Neural cell (in vitro differentiated cells): ENCODE measurements at regions not wholly inside any gene's neighbourhood (a gene's known extent, or its start where the extent isn't known, plus 50 kb on each side); places are given as distances from the start of the nearest gene placed in this dataset.

ENCODE experiments used
- H2AFZ ChIP-seq: fragments of 200-600, 300-800 bp; sonication (generic), shearing (Covaris generic); 2 replicates; pipeline ENCODE4 v1.6.0; 2014; ENCODE audit warnings: low read depth, mild to moderate bottlenecking, antibody characterized with exemption, low read length, moderate library complexity
- H3F3A ChIP-seq: fragments of 200-600 bp; shearing (Covaris generic); 2 replicates; pipeline ENCODE4 v1.6.1; 2016; ENCODE audit warnings: mild to moderate bottlenecking, moderate library complexity, mixed read lengths, antibody characterized with exemption, low read length; ENCODE audit not compliant: insufficient read depth, poor library complexity, severe bottlenecking
- H3K27ac ChIP-seq: fragments of 200-600, 300-800 bp; sonication (generic), shearing (Covaris generic); 2 replicates; pipeline ENCODE4 v1.5.1; 2014; ENCODE audit warnings: mild to moderate bottlenecking, low read length, moderate library complexity
- H3K27me3 ChIP-seq: fragments of 300-800, 200-600 bp; sonication (generic), shearing (Covaris generic); 2 replicates; pipeline ENCODE4 v1.6.0; 2014; ENCODE audit warnings: mild to moderate bottlenecking, low read depth, low read length, moderate library complexity; ENCODE audit not compliant: insufficient read depth
- H3K36me3 ChIP-seq: fragments of 300-800, 200-600 bp; sonication (generic), shearing (Covaris generic); 2 replicates; pipeline ENCODE4 v1.5.1; 2014; ENCODE audit warnings: mild to moderate bottlenecking, antibody characterized with exemption, low read length, moderate library complexity; ENCODE audit not compliant: insufficient read depth
- H3K4me2 ChIP-seq: fragments of 300-800, 200-600 bp; sonication (generic), shearing (Covaris generic); 2 replicates; pipeline ENCODE4 v1.6.0; 2014; ENCODE audit warnings: mild to moderate bottlenecking, low read length
- H3K4me3 ChIP-seq: fragments of 300-800, 200-600 bp; sonication (generic), shearing (Covaris generic); 2 replicates; pipeline ENCODE4 v1.5.1; 2014; ENCODE audit warnings: mild to moderate bottlenecking, low read length, moderate library complexity
- H3K79me2 ChIP-seq: fragments of 200-600 bp; shearing (Covaris generic); replicated peaks from 2 replicates; pipeline ENCODE4 v1.6.0; 2014; ENCODE audit warnings: mild to moderate bottlenecking, low read length, moderate library complexity; ENCODE audit not compliant: insufficient read depth
- H3K9ac ChIP-seq: fragments of 300-800, 200-600 bp; sonication (generic), shearing (Covaris generic); 2 replicates; pipeline ENCODE4 v1.6.1; 2016; ENCODE audit warnings: mild to moderate bottlenecking, low read length, mixed read lengths
- H3K9me2 ChIP-seq: fragments of 200-600 bp; shearing (Covaris generic); 2 replicates; pipeline ENCODE4 v1.6.1; 2016; ENCODE audit warnings: mild to moderate bottlenecking, low read length, mixed read lengths; ENCODE audit not compliant: insufficient read depth
- H3K9me3 ChIP-seq: fragments of 200-600, 300-800 bp; sonication (generic), shearing (Covaris generic); 2 replicates; pipeline ENCODE4 v1.6.1; 2016; ENCODE audit warnings: mild to moderate bottlenecking, mixed run types, low read length, moderate library complexity, mixed read lengths
- H4K20me1 ChIP-seq: fragments of 200-600 bp; shearing (Covaris generic); 2 replicates; pipeline ENCODE4 v1.6.1; 2016; ENCODE audit warnings: mild to moderate bottlenecking, mixed run types; ENCODE audit not compliant: insufficient read depth
- CTCF ChIP-seq: fragments of 450-650 bp; IDR thresholded peaks from 2 replicates; pipeline ENCODE4 v1.5.1; 2014; ENCODE audit warnings: antibody characterized with exemption, mild to moderate bottlenecking, moderate library complexity; ENCODE audit not compliant: poor library complexity, severe bottlenecking
- EP300 ChIP-seq: fragments of 450-650 bp; conservative IDR thresholded peaks from 2 replicates; pipeline ENCODE4 v1.6.1; 2014; ENCODE audit warnings: antibody characterized with exemption, mild to moderate bottlenecking, moderate library complexity; ENCODE audit not compliant: poor library complexity, severe bottlenecking
- EZH2 ChIP-seq: fragments of 200-600, 300-800 bp; shearing (Covaris generic), sonication (generic); IDR thresholded peaks from 2 replicates; pipeline ENCODE4 v1.6.1; 2014; ENCODE audit warnings: antibody characterized with exemption, low read length, borderline replicate concordance, mild to moderate bottlenecking; ENCODE audit not compliant: insufficient read depth, poor library complexity, severe bottlenecking
- MXI1 ChIP-seq: fragments of 450-650 bp; conservative IDR thresholded peaks from 2 replicates; pipeline ENCODE4 v1.6.1; 2014; ENCODE audit warnings: antibody characterized with exemption, mild to moderate bottlenecking; ENCODE audit not compliant: poor library complexity, severe bottlenecking
- POLR2AphosphoS5 ChIP-seq: IDR thresholded peaks from 2 replicates; pipeline ENCODE4 v1.6.1; 2012
- RAD21 ChIP-seq: fragments of 450-650 bp; conservative IDR thresholded peaks from 2 replicates; pipeline ENCODE4 v1.6.1; 2014; ENCODE audit warnings: antibody characterized with exemption, mild to moderate bottlenecking, moderate library complexity
- REST ChIP-seq: IDR thresholded peaks from 2 replicates; pipeline ENCODE4 v1.6.1; 2012; ENCODE audit warnings: borderline replicate concordance
- SMC3 ChIP-seq: fragments of 450-650 bp; conservative IDR thresholded peaks from 2 replicates; pipeline ENCODE4 v1.6.1; 2014; ENCODE audit warnings: antibody characterized with exemption, mild to moderate bottlenecking, moderate library complexity; ENCODE audit not compliant: poor library complexity
- TAF1 ChIP-seq: IDR thresholded peaks from 2 replicates; pipeline ENCODE4 v1.6.1; 2012; ENCODE audit warnings: low read depth

GRCh38 chr21:35291034-35291433 is 241.9 kb upstream of the RUNX1 start:
- Histone ChIP-seq H3K9me2 (no peaks in the 10 kb centered on the region), H4K20me1 (no peaks in the 10 kb centered on the region), H3K4me3 (no peak overlapping the region), H3K27me3 (no peaks in the 10 kb centered on the region), H3F3A (no peaks in the 10 kb centered on the region), H3K9ac (no peak overlapping the region), H3K27ac (no peak overlapping the region), H3K9me3 (no peaks in the 10 kb centered on the region), H3K79me2 (no peaks in the 10 kb centered on the region), H3K36me3 (no peaks in the 10 kb centered on the region), H2AFZ (no peak overlapping the region), H3K4me2 (no peak overlapping the region)
- TF ChIP-seq REST, result no peak
- no peak for TF ChIP-seq CTCF
- TF ChIP-seq MXI1, result no peak
- no peak for TF ChIP-seq EZH2
- TF ChIP-seq TAF1, result no peak
- no peak for TF ChIP-seq POLR2AphosphoS5
- no peak for TF ChIP-seq EP300
- TF ChIP-seq RAD21, result no peak
- no peak for TF ChIP-seq SMC3

- H3K9me2 ChIP-seq, result no peaks in the 10 kb centered on the region
- H3K4me2 ChIP-seq, result no peak overlapping the region
- H3K36me3 ChIP-seq, result no peaks in the 10 kb centered on the region
- no peaks in the 10 kb centered on the region for H4K20me1 ChIP-seq
- H3K27ac ChIP-seq, result no peak overlapping the region
- no peak overlapping the region for H3K9ac ChIP-seq
- H3K79me2 ChIP-seq, result no peaks in the 10 kb centered on the region
- no peaks in the 10 kb centered on the region for H3F3A ChIP-seq
- TF ChIP-seq MXI1, result no peak
- no peak for TF ChIP-seq RAD21
- no peak for TF ChIP-seq CTCF
- no peak for TF ChIP-seq EP300
- TF ChIP-seq POLR2AphosphoS5, result no peak
- no peak for TF ChIP-seq EZH2
- TF ChIP-seq TAF1, result no peak
- TF ChIP-seq SMC3, result no peak
- no peak for TF ChIP-seq REST
- H3K27me3 ChIP-seq, result no peaks in the 10 kb centered on the region
- H3K4me3 ChIP-seq, result no peak overlapping the region
- no peak overlapping the region for H2AFZ ChIP-seq
- H3K9me3 ChIP-seq, result no peaks in the 10 kb centered on the region
Observed at GRCh38 chr21:35288238-35288637, 239.1 kb upstream of the RUNX1 start.
